DMS114 treated with DMSO at 0.1 percent for 48 hours (cell line): ENCODE measurements at regions not wholly inside any gene's neighbourhood (a gene's known extent, or its start where the extent isn't known, plus 50 kb on each side); places are given as distances from the start of the nearest gene placed in this dataset.

ENCODE experiments used
- DNase-seq: peaks from one replicate; lab custom pipeline; 2025; ENCODE audit not compliant: unreplicated experiment; lab: John Stamatoyannopoulos, UW

DNA sequence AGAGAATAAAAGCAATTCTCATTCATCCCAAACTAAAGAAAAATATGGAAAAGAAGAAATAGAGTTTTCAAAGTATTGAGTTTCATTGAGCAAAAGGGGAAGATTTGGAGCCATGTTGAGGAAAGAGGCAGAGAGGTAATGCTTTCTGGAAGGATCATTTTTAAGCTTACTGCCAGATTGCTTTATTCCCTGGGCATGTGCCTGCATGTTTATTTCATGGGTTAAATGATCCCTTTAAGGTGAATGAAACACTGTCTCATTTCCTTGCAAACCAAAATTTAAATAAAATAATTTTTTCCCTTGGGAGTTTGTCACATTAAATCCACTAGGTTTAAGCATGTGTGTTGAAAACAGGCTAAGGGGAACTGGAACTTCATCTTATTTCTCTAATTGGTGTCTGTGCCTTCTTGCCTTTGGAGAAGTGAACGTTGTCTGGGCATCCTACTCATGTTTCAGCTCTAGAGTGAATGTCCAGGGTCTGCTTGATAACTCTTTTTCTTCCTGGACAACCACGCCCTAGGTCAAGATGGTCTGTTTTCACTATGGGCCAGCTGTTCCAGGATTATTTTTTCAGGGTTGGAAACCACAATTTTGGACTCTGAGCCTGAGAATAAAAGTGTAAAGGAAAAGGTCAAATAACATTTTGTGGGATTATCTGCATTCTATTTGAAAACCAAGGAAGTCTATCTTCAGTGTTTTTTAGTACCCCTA is 114.1 kb upstream of the ELL2 start:
- DNase-seq, result no peak

DNA sequence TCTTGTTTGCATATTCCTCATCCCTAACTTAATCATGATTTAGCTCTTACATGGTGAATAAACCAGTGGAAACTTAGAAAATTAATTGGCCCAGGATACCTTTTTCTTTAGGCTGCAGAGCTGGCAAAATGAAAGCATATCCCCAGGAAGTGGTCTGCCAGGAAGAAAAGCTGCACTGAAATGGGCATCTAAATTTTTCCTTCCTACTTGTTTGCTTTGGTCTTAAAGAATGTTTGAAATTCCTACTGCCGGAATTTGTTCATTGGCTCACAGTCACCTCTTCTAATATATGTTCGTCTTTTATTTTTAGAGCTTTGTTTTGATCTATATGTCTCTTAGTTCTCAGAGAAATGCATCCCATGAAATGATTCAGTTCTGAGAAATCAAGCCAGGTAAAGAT is 113.2 kb upstream of the ELL2 start:
- no peak for DNase-seq

DNA sequence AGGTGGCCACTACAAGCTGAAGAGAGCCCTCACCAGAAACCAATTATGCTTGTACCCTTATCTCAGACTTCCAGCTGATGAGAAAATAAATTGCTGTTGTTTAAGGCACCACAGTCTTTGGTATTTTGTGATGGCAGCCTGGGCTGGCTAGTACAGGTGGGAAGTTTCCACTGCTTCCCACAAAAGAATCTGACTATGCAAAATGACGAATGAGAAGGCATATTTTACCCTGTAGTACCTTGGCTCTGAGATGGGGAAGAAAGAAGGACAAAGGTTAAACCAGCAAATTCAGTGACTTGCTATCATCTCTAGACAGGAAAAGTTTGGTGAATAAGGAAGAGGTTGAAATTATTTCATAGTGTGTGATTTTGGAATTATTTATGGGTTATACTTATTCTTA is 112.8 kb upstream of the ELL2 start:
- no peak for DNase-seq

DNA sequence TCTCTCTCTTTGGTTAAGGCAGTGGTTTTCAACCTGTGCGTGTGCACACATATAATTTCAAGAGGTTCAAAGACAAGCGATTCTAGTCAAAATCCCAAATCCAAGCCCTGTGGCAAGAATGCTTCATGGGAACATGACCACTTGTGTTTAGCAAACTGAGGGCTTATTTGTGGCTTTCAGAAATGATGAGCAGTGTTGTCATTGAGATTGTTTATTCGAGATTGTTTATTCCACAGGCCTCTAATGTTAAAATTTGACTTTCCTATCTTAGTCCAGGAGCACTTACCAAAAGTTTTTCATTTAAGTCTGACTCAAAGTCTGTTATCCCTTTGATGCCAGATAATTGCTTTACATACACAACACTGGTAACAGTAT is 111.1 kb upstream of the ELL2 start:
- no peak for DNase-seq

DNA sequence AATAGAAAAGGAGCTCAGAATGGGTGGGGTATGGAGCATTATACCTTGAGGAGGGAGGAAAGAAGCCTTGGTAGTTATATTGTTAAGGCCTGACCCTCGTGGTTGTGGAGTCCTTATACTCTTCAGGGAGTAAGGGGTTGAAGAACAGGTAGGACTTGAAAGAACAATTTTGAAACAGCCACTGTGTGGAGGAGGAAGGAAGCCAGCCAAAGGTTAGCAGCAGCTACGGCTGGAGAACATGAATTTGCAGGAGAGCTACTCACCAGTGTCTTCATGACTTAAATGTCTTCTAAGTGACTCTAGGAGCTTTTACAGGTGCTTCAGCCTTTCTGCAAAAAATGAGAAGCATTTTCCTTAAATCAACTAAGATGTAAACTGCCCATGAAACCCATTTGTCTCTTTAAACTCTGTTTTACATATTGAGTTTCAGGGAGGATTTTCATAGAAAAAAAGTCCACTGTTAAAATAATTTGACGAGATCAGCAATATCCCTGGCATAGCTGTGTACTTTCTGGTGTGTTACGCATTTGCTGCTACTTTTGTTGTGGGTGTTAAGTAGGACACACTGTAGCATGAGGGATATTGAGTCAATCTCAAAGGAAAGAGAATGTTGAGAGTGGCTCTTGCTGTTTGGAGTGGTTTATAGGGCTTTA is 110.6 kb upstream of the ELL2 start:
- no peak for DNase-seq

DNA sequence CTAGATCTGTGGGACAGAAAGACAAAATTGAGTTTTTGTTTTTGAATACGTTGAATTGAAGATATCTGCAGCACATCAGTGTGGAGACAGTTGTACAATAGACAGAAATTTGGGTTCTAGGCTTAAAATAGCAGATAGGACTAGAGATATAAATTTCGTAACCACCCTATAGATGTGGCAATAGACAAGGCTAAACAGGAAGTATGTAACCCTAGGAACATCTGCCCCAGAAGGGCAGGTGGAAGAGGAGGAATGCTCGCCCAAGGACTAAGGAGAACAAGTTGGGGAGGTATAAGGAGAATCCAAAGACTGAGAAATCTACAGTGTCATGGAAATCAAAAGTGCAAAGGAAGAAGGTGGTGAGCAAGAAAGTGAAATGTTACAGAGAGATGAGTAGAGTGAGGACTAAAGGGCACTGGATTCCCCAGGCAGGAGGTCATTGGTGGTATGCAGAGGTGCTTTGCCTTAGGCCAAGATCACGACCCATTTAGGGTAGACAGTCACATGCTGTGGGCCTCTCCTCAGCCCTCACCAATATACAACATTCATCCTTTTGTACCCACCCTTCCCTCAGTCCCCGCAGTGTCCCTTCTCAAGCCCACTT is 109.1 kb upstream of the ELL2 start:
- no peak for DNase-seq

DNA sequence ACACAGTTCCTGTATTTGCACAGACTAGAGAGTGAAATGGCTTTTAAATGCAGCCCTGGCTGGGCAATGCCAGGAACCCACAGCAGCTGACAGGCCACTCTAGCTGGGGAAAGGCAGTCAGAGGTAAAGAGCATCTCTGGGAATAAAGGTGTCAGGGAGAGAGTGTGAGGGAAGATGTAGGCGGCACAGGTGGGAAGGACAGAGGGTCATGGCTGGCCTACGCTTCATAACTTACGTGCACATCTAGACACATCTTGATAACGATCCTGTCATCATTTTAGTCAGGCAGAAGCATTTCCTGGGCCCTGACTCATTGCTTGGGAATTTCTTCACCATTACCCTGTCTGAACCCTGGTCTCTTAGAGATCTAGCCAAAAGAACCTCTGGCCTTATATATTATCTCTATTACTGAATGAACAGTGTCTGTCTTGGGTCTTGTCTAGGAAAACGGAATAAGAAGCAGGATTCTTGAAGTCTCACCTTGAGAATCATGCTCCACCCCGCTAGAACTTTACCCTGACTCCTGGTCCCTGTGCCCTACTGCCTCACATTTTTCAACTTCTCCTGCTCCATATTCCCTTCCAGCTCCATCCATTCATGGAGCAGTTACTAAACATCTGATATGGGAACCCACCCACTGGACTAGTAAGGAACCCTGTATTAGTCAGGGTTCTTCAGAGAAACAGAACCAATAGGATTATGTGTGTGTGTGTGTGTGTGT is 106.4 kb upstream of the ELL2 start:
- DNase-seq, result no peak

DNA sequence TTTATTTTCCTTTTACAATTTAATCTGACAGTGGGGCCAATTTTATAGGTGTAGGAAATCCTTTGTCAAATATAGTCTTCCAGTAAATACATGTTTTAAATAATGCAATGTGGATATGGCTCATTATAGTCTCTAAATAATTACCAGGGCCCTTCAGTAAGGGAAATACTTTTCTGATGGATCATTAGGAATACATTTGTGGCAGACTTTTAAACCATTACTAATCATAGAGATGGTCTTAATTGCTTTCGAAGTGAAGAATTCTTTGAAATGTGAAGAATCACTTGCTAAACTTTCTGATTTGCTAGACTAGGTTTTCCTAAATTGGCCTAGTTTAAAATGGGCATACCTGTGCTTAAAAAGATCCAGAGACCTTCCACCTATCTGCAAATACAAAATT is 105.6 kb upstream of the ELL2 start:
- no peak for DNase-seq

DNA sequence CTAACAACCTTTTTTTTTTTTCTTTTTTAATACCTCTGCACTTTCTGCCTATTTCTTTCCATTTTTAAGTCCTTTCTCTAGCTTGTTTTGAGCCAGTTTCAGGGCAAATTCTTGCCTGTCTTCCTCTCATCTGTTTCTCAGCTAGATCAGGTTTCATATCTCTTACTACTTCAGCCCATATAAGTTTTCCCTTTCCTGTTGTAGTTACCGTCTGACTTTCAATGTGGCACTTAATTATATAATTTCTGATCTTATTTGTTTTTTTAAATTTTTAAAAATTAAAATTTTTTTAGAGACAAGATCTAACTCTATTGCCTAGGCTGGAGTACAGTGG is 104.7 kb upstream of the ELL2 start:
- no peak for DNase-seq

DNA sequence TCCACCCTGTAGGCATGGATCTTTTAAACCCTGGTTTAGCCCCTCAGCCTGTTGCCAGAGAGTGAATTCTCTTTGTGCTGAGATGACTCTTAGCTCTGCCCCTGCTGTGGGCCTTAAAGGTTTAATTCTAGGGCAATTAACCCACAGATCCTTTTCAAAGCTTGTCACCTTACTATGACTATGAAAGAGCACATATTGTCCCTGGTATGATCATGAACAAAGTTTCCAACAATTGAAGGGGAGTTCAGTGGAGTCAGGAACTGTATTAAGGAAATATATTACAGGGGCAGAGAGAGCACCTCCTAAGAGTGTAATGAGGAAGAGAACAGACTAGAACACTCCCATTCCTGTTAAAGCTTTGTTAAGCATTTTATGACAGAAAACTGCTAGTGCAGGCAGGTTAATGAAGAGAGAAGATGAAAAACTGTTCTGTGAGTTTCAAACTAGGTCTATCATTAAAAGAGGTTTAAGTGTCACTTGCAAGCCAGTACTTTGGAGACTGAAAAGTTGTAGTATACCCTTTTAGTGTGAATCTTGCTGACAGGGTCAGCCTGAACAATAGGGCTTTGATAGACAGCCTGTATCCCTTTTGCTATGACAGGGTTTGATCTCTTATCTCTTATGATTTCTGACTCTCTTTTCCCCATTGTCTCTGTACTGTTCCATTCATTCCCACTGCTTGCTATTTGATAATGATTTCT is 104.2 kb upstream of the ELL2 start:
- no peak for DNase-seq

DNA sequence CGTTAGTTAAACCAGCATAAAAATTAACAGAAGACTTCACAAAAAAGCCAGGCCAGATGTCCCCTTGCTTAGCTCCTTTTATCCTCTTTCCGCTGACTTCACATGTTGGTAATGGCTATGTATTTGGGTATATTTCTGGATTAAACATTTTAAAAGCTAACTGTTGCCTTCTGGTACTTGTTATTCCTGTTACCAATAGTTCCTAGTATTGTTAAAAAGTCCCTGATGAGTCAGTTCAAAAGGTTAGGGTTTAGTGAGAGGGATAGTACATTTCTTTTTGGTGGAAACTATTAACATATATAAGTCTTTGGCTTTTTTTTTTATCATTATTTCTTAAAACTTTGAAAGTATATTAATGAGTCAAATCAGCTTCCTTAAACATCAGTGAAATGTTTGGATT is 103.2 kb upstream of the ELL2 start:
- DNase-seq, result no peak

DNA sequence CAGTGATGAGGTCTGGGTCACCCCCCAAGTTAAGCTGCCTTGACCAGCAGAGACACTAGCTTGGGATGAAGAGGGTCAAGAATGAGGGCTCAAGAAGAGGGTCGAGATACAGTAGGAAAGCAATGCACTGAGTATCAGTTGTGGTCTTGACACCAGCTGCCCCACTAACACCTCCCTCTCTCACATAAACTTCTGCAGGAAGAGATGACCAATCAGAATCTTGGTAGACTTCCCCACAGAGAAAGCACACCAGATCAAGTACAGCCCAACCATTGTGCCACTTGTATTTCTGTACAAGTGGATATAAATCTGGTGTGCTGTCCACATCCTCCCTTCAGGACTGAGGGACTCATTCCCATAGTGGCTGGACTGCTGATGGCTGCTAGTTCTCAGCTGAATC is 101.2 kb upstream of the ELL2 start:
- no peak for DNase-seq

DNA sequence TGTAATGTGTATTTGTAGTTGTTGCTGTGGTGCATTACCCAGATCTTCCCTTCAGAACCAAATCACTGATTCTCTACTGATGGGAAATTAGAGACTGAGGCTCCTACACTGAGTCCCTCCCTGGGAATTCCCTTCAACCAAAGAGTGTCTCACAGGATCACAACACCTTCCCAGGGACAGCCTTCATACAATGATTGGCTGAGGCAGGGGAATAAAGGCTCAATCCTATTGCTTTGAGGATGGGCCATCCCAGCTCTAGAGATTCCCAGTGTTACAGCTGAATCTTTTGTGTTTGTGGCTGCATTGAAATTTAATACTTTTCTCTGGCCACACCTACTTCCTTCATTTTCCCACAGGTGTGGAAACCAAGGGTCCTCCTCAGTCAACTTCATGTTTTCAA is 96.4 kb upstream of the ELL2 start:
- no peak for DNase-seq

DNA sequence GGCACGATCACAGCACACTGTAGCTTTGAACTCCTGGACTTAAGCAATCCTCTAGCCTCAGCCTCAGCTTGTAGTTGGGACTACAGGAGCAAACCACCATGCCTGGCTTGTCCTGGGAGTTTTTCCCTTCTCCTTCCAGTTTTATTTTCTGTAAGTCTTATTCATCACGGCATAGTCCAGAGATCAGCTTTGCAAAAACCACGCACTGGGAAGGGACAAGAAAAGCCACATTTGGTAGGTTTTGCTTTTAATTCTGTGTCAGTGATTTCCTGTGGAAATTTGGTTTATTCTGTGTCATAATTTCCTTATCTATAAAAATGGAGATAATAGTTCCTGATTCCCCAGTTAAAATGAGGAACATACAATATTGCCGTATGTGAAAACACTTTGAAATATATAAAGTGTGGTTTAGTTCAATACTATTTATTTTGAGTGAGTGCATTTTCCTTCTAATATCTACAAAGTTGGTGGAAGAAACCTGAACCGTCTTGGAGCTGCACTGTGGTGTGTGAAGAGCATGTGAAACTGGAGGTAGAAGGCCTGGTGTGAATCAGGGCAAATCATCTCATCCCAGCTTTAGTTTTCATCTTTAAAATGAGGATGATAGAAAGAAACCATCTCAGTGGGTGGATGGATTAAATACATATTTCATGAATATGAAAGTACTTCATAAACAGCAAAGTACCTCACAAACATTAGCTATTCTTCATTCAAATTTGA is 92.8 kb upstream of the ELL2 start:
- DNase-seq, result no peak

DNA sequence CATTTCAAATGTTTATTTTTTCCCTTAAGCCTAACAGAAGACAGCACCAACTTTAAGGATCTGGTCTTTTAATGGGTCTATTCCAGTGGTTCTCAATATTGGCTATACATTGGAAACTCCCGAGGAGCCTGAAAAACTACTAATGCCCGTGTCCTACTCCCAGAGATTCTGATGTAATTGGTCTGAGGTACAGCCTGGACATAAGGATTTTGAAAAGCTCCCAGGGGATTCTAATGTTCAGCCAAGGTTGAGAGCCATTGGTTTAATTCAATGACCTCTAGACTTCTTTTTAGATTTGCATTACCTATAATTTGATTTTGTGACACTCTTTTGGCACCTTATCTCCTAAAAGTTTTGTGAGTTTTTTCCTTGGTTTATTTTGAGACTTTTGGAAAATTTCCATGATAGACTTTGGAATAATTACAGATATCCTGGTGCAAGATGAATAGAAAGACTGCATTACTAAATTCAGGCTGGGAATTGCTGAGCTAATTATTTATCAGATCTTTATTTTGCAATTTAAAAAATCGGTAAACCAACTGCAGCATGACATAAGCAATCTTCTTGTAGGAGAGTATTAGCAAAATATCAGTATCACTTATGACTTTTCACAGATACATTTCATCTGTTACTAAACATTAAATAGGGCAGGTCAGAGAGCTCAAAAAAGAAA is 91.5 kb upstream of the ELL2 start:
- DNase-seq, result no peak

DNA sequence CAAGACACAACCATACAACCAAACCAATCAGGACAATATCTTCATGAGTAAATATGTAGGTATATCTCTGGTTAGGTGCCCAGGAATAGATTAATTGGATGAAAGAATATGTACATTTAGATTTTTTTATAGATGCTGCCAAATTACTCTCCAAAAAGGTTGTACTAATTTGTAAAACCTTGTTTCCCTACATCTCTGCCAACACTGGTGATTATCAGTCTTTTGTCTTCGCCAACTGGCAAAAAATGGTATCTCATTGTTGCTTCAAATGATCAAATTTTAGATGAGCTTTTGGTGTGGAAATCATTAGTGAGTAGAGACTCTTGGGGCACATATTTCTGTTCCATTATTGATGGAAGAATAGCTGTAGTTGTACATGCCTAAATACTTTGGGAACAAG is 90.7 kb upstream of the ELL2 start:
- no peak for DNase-seq

DNA sequence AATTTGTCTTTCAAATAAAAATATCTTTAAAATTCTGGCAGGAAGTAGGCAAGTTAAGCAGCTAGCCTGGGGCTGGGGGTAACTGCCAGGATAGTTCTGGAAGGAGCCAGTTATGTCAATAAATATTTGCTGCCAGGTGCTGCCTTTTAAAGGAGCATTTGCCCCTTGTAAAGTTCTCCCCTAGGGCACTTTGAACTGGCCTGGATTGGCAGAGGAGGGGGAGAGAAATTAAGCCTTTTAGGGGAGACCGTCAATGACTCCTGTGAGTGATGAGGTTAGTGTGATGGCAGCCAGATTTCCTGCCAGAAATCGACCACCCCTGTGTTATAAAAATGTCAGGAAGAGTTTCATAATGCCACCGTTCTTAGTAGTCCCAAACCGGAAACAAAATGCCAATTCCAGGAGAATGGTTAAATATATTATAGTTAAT is 89.8 kb upstream of the ELL2 start:
- no peak for DNase-seq

DNA sequence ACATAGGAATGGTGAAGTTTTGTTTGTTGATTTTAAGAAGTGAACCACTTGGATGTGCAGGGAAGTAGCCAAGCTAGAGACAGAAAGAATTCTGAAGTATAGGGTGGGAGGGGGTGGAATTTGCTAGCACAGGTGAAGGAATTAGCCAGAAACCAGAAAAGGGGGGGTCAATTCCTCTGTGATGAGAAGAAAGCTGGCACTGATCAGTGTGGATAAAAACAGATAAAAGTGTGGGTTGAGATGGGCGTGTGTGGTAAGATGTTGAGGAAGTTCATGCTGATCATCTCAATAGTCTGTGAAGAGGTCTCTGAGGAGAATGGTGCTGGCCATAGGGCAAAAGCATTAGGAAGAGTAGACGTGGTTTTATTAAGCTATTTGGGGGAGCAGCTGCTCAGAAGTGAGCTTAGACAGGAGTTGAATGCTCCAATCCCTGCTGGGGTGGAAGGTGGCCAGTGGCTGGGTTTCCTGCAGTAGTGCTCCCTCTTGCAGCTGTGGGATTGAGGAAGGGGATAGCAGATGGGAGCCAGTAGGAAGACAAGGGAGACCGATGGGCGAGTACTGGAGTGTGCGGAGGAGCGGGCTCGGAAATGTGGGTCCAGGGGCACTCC is 88.7 kb upstream of the ELL2 start:
- DNase-seq, result no peak

DNA sequence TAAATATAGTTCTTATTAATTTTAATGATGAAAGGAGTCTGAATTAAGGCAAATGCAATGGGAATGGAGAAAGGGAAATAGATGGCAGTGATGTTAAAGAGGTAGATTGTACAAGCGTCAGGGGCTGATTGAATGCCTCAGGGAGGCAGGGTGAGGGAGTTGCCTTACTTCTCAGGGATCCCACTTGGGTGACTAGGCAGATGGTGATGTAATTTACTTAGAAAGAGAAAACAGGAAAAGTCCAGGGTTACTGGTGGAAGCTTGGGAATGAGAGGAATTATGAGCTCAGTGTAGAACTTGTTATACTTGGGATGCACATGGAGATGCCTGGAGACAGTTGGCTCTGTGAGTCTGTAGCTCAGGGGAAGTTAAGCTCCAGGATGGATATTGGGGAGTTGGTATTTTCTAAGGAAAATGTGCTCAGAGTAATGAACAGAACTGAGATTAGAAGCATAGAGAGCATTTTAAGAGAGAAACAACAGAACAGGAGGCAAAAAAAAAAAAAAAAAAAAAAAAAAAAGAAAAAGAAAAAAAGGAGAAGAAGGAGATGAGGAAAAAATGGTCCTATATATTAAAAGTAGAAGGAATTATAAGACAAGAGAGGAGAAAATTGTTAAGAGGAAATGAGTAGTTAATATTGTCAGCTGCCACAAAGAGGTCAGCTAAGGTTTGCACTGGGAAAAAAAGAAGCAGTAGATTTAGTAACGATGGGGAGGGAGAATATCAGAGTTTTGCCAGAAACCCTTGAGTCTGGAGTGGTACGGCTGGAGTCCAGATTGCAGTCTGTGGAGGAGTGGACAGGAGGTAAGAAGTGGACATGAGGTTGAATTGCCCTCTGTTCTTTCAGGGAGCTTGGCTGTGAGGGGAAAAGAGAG is 88.0 kb upstream of the ELL2 start:
- DNase-seq, result no peak
